ENCODE measurements at regions not wholly inside any gene's neighbourhood (a gene's known extent, or its start where the extent isn't known, plus 50 kb on each side); places are given as distances from the start of the nearest gene placed in this dataset.
"Not testable (repeated sequence)": the region's sequence is repeated elsewhere in the genome, so short reads cannot be mapped to it uniquely, and the experiment has no call there.

GRCh38 chr17:51439395-51440229 is 179.3 kb downstream of the UTP18 start:
- no peak for DNase-seq

DNA sequence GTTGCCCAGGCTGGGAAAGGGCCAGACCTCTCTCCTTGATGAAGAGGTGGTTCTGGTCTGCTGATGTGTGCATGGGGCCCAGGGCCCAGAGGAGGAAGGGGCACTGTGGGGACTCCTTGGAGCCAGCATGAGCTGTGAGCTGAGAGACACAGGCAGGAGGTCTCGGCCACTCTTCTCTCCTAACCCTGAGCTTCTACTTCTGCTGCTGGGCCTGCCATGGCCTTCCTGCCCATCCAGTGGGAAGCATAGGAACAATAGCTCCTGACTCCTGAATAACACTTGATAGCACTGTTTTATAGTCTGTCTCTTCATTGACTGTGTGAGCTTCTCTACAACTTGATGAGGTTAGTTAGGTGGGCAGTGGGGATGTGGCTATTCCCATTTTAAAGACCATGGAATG is 181.1 kb downstream of the UTP18 start:
- DNase-seq: no peak

DNA sequence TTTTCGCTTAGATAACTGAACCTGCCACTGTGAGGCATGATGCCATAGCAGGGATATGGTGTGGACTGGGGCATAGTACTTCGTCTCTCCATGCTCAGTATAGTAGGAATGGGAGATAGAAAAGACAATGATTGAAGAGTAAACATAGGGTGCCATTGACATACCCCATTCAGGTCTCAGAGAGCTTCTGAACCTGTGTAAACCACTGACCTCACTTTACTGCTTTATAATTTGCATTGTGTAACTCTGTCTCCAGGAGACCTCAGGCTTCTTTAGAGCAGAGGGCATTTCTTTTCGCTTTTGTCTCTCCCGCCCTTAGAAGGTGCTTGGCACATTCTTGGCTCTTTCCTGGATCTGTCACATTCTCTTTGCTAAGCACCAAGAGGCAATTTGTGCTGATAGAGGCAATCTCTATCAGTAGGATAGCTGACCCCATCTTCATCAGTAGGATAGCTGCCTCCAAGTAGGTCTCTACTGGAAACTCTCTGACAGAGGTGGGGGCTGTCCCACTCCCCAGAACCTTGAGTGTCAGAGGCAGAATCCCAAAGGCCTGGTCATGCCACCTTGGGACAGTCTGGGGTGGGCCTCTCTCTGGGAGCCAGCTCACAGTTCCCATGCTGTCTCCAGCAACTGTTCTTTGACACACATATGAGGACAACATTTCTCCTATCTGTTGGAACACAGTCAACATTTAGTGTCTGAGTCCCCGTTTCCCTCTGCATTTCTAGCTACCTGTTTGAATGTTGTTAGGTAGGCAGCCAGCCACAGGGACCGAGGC is 181.9 kb downstream of the UTP18 start:
- DNase-seq: no peak

- DNase-seq: no peak
These were observed 183.3 kb downstream of the UTP18 start for GRCh38 chr17:51443646-51444045.

DNA sequence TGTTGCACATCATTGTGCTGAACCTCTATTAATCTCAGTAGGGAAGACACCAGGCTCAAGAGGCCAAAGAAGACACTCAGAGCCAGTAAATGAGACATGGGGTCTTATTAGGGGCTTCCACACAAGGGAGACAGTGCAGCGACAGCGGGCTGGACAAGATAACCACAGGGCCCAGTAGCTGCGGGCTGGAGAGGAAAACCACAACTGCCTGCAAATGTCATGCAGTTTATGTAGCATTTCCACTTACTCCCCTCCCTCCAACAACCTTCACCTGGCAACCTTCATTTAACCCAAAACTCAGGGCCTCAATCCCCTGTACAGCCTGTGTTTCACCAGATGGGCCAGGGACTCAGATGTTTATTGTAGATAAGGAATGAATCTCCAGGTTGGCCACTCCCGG is 185.6 kb downstream of the UTP18 start:
- DNase-seq: no peak

GRCh38 chr17:51454456-51454978 is 194.2 kb downstream of the UTP18 start:
- no peak for DNase-seq

- no peak for DNase-seq
These were observed 194.9 kb downstream of the UTP18 start for GRCh38 chr17:51455211-51455610.

- DNase-seq: no peak
These were observed 195.6 kb downstream of the UTP18 start for GRCh38 chr17:51455931-51456330.

GRCh38 chr17:51456942-51457341 is 196.6 kb downstream of the UTP18 start:
- DNase-seq: no peak

DNA sequence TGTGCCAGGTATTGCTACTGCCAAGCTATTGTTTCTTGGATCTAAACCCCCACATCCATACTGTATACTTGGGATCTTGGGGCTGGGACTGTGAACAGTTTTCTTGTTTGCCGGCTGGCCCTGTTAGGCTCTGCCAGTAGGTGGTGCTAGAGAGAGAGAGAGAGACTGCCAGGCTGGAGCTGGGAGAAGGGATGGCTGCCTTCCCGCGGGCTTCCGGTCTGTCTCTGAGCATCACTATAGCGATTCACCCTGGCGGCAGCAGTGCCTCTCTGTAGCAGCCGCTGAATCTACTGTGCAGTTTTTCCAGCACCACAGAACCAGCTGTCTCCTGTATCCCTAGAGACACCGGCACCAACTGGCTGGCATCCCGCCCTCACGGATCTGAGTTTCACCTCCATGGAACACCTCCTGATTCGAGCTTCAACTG is 201.2 kb downstream of the UTP18 start:
- peak; percentile 35 for DNase-seq

DNA sequence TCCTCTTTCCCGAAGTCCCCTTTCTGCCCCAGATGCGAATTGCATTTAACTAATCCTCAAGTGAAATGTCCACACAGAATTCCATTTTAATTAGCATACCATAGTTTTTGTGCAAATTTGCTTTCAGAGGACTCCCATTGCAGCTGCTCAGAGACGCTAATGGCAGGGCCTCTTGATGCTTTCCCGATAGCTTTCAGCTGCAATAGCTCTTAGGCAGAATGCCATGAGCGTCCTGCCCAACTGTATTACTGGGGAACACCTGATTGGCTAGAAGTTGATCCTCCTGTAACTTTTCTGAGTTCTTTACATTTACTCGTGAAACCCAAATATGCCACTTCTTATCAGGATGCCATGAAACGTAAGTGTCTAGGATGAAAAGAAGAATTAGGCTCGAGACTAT is 203.0 kb downstream of the UTP18 start:
- no peak for DNase-seq

DNA sequence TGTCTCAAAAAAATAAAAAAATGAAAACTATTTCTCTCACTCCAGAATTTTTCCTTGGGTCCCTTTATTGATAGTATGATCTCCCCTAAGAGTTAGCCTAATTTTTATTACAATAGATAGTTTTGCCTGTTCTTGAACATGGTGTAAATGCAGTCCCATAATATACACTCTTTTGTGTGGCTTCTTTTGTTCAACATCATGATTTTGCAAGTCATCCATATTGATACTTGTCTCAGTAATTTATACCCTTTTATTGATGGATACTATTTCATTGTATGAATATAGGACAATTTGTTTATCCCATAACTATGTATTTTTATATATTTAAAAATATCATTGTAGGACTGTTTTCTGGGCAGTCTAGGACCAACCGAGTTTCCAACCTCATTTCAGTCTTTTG is 207.0 kb downstream of the UTP18 start:
- DNase-seq: no peak

DNA sequence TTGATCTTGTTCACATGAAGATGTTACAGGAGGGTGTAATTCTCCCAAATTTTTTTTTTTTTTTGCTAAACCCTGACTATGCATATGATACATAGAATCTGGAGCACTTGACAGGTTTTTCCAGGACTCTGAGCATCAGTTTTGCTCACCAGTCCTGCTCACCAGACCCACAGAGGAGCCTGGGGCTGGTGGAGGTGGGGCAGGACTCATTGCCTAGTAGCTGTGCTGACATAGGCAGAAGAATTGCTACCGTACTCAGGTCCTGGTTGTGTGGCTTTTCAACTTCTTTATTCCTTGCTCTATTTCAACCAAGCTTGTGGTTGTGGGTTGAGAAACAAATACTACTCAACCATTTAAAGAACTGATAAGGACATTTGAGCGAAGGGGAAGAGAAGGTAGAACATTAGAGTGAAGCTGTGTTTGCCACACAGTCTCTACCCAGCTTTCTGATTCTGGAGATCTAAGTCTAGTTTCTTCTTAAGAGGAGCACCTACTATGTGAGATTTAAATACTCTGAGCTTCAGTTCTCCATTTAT is 212.4 kb downstream of the UTP18 start:
- no peak for DNase-seq

- no peak for DNase-seq
These were observed 214.4 kb downstream of the UTP18 start for GRCh38 chr17:51474764-51475163.

GRCh38 chr17:51475730-51476129 is 215.4 kb downstream of the UTP18 start:
- DNase-seq: no peak

DNA sequence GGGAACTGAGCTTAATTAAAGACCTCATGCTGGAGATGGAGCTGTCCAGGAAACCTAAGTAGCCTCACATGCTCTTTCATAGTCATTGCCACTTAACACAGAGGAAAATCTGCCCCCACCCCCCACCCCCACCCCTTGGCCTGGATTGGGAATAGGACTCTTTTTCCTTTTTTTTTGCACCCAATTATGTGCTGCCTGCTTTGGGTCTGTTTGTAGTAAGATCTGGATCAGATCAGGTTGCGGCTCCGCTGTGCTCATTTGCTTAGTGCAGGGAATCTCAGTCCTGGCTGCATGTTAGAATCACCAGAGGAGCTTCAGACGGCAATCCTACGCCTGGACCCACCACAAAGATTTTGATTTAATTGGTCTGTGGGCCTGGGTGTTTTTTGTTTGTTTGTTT is 219.0 kb downstream of the UTP18 start:
- no peak for DNase-seq

DNA sequence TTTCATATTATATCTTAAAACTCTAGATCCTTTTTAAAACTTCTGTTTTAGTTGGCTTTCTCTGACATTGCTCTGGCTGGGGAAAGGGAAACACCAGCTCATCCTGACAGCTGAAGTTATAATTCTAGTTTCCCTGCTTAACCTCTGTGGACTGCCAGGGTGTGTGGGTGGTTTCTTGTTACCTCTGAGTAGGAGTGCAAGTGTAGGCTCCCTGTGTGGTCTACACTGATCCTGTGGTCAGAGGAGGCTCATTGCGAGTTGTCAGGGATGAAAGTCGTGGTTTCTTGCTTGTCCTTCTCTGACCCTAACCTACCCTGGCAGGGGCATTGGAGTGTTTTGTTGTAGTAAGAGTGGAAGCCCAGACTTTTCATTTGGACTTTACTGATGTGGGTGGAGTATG is 221.0 kb downstream of the UTP18 start:
- no peak for DNase-seq

DNA sequence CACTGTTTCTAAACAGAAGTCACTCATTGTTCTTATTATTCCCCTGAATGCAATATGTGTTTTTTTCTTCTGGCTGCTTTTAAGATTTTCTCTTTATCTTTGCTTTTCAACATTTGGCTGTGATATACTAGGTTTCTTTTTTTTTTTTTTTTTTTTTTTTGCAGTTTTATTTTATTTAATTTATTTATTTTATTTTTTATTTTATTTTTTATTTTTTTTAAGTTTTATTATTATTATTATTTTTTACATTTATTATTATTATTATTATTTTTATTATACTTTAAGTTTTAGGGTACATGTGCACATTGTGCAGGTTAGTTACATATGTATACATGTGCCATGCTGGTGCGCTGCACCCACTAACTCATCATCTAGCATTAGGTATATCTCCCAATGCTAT is 221.9 kb downstream of the UTP18 start:
- DNase-seq: not testable (repeated sequence)

GRCh38 chr17:51486091-51486490 is 225.7 kb downstream of the UTP18 start:
- DNase-seq: no peak

DNA sequence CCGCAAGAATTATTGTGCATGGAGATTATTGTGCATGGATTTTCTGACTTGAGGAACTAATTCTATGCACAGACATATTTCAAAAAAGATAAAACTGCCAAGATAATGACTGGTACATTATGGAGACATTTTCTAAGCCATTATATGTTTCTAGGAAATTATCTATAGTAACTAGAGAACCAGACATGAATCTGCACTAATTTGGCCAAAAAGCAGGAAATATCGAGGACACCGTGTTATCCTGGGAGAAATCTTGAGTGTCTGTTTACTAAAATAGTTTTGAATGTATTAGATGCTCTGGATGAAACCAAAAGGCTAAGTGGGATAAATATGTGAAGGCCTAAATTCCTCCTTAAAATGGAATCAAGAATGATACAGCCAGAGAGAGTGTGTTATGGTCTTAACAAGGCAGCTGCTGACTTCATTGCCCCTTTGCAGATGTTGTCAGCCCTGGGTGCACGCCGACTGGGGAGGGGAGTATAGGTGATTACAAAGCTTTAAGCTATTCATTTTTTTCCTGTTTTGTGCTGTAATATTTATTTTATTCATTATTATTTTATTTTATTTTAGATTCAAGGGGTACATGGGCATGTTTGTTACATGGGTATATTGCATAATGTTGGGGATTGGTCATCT is 226.7 kb downstream of the UTP18 start:
- DNase-seq: no peak

DNA sequence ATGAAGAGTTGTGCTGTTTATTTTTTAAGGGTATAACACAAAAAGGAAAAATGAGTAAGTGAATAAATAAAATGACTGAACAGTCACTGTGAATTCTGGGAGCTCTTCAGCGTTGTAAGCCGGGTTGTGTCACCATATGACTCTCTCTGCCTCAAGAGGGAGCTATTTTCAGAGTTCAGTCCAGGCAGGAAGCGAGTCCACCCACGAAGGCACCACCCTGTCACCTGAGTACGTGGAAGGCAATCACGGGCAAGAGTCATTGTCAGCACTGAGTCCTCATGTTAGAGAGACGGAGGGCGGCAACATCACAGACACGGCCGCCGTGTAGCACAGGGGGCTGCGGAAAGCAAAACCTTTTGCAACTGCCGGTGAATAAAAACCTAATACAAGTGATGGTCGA is 227.6 kb downstream of the UTP18 start:
- peak; percentile 15 for DNase-seq

DNA sequence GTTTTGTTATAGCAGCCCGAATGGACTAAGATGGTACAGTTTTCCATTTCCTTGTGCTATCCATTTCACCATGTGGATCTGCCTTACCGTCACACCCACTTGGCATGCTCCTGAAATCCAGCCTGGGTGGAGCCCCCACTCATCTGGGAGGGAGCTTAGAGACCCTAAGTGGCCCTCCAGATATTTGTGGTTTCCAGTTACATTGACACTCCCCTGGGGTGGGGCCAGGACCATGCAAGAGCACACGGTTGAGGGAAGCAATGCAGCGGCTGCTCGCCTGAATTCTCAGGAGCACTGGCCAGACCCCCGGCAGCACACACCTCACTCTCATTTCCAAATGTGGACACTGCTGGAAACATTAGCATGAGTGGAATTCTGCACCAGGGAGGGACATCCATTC is 231.1 kb downstream of the UTP18 start:
- no peak for DNase-seq

DNA sequence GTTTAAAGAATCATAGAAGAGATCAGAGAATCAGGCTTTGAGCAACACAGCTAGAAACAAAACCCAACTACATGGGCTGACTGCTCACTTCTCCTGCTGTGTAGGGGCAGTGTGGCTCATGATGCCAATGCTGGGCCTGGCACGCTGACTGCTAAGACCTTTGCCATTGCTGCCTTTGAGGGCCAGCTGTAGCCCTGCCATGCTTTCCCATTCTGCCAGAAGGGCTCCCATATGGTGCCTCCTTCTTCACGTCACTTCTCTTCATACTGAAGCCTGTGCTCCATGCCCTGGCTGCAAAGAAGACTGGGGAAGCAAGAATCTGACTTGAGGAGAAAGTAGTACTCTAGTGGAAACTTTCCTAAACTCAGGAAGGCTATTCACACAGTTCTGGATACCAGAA is 232.9 kb downstream of the UTP18 start:
- no peak for DNase-seq

Data from activated CD8-positive, alpha-beta memory T cell treated with anti-CD3 and anti-CD28 coated beads, Interleukin-2, amount 50 U/mL, for 4 hours (primary cell).